Hematopoietic multipotent progenitor cell treated with erythropoietin and hydrocortisone succinate and interleukin-3 and kit ligand, for 6 days (in vitro differentiated cells): ENCODE measurements at regions not wholly inside any gene's neighbourhood (a gene's known extent, or its start where the extent isn't known, plus 50 kb on each side); places are given as distances from the start of the nearest gene placed in this dataset.

Source experiments
- DNase-seq: peaks from one replicate; pipeline ENCODE4 v3.0.0-alpha.2; 2015

- no peak for DNase-seq
Measured at GRCh38 chr9:89798547-89799120, 193.8 kb downstream of the GADD45G start.

- DNase-seq = no peak
Measured at GRCh38 chr9:89799221-89799620, 194.4 kb downstream of the GADD45G start.

GRCh38 chr9:89799766-89800165, 195.0 kb downstream of the GADD45G start:
- no peak for DNase-seq

- DNase-seq = no peak
Measured at GRCh38 chr9:89801341-89801740, 196.5 kb downstream of the GADD45G start.

GRCh38 chr9:89801742-89802670, 197.2 kb downstream of the GADD45G start:
- DNase-seq = no peak

GRCh38 chr9:89802781-89803355, 198.1 kb downstream of the GADD45G start:
- no peak for DNase-seq

GRCh38 chr9:89803403-89803802, 198.6 kb downstream of the GADD45G start:
- DNase-seq = no peak

- DNase-seq = no peak
Measured at GRCh38 chr9:89804766-89805531, 200.1 kb downstream of the GADD45G start.

- no peak for DNase-seq
Measured at GRCh38 chr9:89805571-89806292, 200.9 kb downstream of the GADD45G start.

GRCh38 chr9:89806371-89807100, 201.7 kb downstream of the GADD45G start:
- no peak for DNase-seq

GRCh38 chr9:89807101-89807395, 202.2 kb downstream of the GADD45G start:
- DNase-seq = no peak

GRCh38 chr9:89807682-89808075, 202.9 kb downstream of the GADD45G start:
- no peak for DNase-seq

- no peak for DNase-seq
Measured at GRCh38 chr9:89808076-89808755, 203.4 kb downstream of the GADD45G start.

- no peak for DNase-seq
Measured at GRCh38 chr9:89808756-89809181, 204.0 kb downstream of the GADD45G start.

GRCh38 chr9:89810431-89810830, 205.6 kb downstream of the GADD45G start:
- no peak for DNase-seq

- no peak for DNase-seq
Measured at GRCh38 chr9:89811356-89811755, 206.5 kb downstream of the GADD45G start.

GRCh38 chr9:89811886-89812450, 207.2 kb downstream of the GADD45G start:
- DNase-seq = no peak

GRCh38 chr9:89812556-89813181, 207.9 kb downstream of the GADD45G start:
- no peak for DNase-seq

GRCh38 chr9:89813482-89813881, 208.7 kb downstream of the GADD45G start:
- DNase-seq = no peak

GRCh38 chr9:89814340-89815040, 209.7 kb downstream of the GADD45G start:
- DNase-seq = peak; percentile 17
